ENCODE measurements at regions not wholly inside any gene's neighbourhood (a gene's known extent, or its start where the extent isn't known, plus 50 kb on each side); places are given as distances from the start of the nearest gene placed in this dataset.

DNA sequence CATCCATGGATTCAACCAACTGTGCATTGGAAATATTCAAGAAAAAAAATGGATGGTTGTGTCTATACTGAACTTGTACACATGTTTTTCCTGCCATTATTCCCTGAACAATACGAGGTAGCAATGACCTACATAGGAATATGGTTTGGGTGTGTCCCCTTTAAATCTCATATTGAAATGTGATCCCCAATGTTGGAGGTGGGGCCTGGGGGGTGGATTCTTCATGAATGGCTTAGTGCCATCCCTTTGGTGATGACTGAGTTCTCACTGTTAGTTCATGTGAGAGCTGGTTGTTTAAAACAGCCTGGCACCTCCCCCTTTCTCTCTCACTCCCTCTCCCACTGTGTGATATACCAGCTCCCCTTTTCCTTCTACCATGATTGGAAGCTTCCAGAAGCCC is 139.8 kb upstream of the BACH2 start:
- no peak for DNase-seq (ENCODE audit: extremely low read depth, low read depth, low spot score)

DNA sequence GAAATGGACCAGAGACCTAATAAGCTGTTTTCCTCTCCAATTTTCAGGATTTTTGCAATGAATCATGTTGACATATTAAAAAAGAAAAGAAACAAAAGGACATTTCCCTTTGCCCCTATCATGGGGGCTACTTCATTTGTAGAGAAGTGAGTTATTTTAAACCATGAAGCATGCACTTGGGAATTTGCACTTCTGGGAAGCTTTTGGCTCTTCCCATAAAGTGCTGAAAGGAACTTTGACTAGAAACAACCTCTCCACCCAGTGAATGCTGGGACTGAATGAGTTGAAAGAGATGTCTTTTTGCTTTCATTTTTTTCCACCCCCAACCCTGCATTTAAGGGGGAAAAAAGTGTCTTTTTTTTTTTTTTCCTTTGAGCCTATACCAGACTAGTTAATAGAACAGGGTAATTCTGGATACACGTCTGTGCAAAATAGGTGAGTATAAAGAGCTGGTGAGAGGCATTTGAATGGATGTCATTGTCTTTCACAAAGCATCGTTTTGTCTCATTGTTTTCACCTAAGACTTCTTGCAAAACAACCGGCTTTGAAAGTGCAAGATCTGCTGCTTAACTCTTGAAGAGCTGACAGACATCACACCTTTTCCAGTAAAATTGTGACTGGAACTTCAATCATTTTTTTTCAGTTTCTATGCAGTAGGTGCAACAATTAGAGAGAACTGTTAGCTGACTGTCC is 138.7 kb upstream of the BACH2 start:
- no peak for DNase-seq (ENCODE audit: extremely low read depth, low read depth, low spot score)

DNA sequence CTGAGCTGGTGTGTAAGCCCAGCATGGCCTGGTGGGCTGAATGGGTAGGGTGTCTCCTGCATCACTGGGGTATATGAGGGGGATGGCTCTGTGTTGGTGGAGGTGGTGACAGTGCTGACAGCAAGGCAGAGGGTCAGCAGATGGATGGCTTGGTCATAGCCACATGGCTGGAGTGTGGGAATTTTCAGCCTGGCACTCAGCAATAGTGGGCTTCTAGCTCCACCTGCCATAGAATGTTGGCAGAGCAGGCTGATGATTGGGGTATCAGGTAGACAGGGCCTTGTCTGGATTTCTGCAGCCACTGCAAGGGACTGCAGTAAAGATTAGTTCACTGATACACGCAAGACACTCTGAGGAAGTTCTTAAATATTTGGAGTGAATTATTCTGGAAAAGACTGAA is 137.5 kb upstream of the BACH2 start:
- DNase-seq (ENCODE audit: extremely low read depth, low read depth, low spot score), result no peak

DNA sequence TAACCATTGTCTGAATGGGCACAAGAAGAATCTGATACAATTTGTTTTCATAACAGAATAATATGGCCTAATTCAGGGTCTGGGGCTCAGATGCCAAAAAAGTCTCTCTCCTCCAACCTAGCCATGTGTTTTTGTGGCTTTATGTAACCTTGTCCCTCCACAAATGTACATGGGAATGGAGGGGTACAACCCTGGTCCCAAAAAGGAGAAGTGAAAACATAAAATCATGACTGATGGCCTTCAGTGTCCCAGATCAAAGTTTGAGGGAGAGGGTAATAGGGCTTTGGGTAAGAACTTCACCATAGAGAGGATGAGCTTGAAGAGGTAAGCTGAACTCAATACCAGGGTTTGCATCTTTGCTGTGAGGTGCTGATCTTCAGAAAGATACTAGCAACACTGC is 136.3 kb upstream of the BACH2 start:
- no peak for DNase-seq (ENCODE audit: extremely low read depth, low read depth, low spot score)

DNA sequence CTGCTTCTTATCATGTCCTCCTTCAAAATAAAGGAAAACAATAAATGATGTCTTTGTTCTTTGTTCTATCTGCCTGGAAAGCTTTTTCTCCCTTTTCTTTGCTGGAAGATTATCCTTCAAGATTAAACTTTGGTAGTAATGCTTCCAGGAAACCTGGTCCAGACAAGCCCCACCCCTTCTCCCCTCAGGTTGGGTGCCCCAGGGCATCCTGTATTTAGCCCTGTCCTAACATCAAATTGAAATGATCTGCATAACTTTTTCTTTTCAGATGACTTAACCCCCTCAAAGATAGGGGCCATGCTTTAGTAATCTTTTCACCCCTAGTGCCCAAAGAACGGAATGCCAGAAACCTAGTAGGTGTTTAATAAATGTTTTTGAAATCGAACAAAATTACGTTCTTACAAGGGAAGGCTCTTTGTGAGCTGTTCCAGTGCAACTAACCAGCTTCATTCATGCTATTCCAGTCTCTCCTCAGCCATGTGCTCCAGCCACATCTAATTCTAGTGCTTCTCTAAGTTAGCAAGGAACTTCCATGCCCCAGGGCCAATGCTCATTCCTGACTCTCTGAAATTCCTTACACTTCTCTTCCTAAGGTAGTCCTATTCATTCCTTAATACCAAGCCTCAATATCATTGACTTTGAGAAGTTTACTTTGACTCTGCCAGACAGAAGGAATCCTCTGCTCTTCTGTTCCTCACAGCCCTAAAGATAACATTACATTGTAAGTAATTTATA is 135.6 kb upstream of the BACH2 start:
- no peak for DNase-seq (ENCODE audit: extremely low read depth, low read depth, low spot score)

DNA sequence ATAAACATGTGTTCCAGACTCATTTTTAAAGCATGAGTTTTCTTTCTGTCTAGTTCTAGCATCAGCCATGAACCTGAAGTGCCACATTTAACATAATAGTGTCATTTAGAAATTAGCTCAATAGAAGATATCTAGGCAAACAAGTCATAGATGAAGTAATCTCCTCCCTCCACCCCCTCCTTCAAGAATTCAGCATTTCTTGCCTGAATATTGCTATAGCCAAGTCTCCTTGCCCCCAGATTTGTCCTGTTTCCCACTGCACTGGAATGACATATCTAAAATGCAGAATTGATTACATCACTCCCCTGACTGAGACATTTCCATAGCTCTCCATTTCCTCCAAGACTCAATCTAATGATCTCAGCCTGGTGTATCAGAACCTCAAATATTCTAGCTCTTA is 134.9 kb upstream of the BACH2 start:
- no peak for DNase-seq (ENCODE audit: extremely low read depth, low read depth, low spot score)

DNA sequence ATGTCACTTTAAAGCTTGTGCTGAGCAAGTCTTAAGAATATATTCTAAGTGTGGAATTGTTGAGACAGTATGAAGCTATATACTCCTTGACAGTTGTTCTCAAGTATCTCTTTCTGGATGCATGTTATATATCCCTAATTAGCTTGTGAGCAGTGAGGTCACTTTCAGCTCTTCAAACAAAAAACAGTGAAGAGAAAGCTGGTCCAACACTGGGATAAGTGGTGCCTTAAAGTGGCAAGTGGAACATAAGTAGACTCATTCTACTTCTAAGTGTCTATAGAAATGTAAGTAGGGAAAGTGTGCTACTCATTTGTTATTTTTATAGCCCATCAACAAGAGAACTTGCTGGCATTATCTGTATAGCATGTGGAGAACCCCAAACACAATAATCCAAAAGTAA is 133.1 kb upstream of the BACH2 start:
- no peak for DNase-seq (ENCODE audit: extremely low read depth, low read depth, low spot score)

DNA sequence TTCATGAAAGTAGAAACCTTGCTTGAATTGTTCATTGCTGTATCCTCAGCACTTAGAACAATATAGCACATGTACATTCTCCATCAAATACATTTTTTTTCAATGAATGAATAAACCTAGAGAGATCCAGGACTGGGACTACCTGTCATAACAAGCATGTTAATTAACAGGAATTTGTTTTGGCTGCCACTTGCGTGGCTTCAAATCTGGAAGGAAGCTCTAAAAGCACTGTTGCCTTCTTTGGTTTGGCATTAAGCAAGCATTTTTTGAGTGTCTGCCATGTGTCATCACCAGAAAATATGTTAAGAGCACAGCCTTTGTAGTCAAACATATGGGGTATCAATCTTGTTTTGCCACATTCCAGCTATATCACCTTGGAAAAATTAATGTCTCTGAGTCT is 131.9 kb upstream of the BACH2 start:
- DNase-seq (ENCODE audit: extremely low read depth, low read depth, low spot score), result no peak

DNA sequence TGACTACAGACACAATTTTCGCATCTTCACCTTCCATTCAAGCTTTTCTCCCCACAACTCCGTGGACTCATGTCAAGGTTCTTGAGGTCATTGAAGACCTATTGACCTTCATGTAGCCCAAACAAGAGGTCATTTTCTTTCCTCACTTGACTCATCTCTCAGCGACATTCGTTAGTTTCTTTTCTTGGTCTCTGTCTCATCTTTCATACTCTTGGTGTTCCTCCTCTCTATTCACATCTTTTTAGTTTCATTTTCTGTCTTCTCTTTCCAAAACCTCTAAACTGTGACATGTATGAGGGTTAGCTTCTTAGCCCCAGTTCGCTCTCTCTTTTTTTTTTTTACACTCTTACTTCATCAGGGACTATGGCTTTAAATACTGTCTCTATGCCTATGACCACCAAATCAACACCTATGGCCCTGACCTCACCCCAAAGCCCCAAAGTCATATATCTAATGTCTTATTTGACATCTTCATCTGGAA is 128.6 kb upstream of the BACH2 start:
- DNase-seq (ENCODE audit: extremely low read depth, low read depth, low spot score), result no peak

DNA sequence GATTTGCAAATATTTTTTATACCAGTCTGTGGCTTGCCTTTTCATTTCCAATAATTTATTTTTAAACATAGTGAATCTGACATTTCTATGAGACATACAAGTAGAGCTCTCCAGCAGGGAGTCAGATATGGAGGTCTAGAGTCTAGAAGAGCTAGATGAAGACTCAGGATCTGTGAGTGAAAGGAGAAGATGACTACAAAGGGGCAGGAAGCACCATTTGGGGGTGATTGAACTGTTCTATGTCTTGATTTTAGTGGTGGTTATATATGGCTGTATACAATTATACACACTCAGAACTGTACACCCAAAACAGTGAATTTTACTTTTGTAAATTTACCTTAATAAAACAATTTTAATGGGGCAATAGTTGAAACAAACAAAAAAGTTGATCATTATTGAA is 127.9 kb upstream of the BACH2 start:
- DNase-seq (ENCODE audit: extremely low read depth, low read depth, low spot score), result no peak

DNA sequence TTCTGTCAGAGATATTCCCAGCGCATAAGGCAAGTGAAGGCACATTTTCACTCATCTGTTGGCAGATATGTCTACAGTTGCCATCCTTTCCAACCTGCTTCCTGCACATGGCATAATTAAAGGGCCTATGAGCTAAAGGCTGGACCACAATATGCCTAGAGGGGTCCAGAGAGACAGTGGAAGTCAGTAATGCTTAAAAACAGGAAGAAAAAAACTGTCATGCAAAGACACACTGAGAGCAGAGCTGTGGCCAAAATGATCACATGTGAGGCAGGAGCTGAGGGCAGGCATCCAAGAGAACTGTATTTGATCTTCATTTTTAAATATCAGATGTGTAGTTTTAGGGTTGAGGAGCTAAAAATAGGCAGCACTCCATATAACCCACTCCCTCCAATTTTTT is 125.0 kb upstream of the BACH2 start:
- DNase-seq (ENCODE audit: extremely low read depth, low read depth, low spot score), result no peak

DNA sequence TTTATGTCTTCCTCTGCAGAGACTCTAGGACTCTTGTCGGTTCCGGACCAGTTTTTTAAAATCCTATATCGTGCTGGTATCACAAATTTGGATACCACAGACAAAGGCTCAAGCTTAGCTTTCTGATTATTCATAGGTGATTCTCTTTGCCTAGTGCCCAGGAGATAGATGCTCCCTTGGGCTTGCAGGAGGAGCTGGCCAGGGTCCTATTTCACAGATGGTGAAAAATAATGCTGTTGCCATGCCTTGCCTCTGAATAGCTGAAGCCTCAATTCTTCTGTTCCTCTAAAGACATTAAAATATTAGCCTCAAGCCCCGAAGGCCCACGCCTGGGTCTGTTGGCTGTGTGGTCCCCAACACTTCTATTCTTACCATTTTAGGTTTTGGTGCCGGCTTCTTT is 123.9 kb upstream of the BACH2 start:
- no peak for DNase-seq (ENCODE audit: extremely low read depth, low read depth, low spot score)

DNA sequence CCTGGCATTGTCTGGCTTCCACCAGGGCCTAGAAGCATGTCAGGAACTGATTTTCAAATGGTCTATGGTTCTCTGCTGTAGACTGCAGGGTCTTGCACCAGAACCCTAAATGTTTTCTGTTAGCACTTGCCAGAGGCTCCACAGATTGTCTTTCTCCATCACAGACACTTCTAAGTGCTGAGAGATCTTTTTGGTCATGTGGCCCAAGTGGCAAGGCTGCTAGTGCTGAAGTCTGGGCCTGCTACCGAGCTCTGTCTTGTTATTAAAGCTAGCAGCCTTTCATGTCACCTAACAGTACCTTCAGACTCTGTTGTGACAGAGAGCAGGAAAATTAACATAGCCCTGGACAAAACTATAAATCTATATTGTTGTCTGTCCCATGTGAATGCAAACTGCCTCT is 120.7 kb upstream of the BACH2 start:
- DNase-seq (ENCODE audit: extremely low read depth, low read depth, low spot score), result no peak

DNA sequence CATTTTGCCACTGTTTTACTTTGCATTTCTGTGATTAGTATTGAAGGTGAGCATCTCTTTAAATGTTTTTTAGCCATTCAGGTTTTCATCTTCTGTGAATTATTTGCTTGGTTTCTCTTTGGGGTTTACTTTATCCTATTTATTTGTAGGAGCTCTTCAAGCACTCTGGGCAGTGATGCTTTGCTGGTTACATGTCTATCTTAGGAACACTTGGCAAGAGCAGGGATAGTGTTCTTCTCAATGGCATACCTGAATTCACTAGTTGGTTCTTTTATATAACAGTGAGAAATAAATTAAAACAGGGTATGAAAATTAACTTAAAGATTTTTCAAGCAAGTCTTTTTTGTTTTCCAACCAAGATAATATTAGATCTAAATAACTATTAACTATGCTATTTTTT is 119.7 kb upstream of the BACH2 start:
- DNase-seq (ENCODE audit: extremely low read depth, low read depth, low spot score), result no peak

DNA sequence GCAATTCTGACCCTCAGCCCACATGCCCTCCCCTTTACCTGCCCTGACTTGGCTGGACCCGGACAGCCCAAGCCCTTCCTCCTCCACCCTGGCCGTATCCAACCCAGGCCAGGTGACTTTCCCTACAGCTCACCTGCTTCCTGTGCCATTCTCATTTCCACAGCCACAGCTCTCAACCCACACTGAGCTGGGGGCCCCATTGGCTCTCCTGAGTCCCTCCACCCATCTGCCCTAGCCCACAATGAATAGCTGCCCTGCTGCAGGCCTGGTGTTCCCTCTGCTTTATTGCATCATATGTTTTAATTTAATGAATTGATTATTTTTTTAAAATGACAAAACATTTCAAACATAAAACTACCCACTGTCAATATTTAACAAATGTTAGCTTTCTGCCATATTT is 118.5 kb upstream of the BACH2 start:
- DNase-seq (ENCODE audit: extremely low read depth, low read depth, low spot score), result no peak

DNA sequence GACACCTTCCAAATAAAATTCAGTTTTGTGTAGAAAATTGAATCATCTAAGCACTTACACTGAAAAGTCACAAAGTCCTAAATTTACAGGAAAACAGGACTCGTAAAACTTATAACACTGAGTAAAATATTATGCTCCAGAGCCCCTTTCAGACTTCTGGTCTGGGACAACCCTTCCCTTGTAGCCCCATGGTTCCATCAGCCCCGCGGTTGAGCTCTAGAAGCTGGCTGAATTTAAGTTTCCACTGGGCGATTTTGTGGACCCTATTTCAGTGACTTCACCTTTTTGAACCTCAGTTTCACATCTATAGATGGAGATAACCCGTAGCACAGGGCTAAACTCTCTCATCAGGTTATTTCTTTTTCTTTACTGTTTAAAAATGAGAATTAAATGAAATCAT is 117.7 kb upstream of the BACH2 start:
- DNase-seq (ENCODE audit: extremely low read depth, low read depth, low spot score), result no peak

DNA sequence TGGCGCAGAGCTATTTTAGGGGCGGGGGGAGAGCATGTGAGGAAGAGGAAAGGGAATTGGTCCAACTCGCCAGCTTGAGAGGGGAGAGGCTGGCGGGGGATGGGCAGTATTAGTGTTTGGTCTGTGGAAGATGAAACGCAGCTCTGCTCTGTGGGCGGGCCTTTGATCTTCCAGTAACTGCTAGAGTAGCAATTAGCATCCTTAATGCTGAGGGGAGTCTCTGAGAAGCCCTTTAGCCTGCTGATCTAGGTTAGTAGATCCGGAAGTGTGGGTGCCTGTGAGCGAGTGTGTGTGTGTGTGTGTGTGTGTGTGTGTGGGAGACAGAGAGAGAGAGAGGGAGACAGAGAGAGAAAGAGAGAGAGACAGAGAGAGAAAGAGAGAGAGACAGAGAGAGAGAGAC is 117.2 kb upstream of the BACH2 start:
- DNase-seq (ENCODE audit: extremely low read depth, low read depth, low spot score), result no peak

DNA sequence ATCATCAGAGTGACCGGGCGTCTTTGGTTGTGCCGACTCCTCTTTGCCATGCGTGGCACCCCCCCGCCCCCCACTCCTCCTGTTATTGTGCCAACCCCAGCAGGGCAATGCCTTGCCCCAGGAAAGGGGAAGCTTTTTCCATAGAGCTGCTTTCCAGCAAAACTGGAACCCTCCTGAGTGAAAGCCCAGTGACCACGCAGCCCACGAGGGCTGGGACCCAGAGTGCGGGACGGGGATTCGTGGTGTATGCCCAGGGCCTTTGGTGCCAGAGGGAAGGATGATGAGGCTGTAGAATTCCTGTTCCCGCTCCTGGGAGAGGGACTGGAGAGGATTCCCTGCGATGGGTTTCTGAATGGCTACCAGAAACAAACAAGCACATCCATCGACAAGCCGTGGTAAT is 116.8 kb upstream of the BACH2 start:
- DNase-seq (ENCODE audit: extremely low read depth, low read depth, low spot score), result no peak

DNA sequence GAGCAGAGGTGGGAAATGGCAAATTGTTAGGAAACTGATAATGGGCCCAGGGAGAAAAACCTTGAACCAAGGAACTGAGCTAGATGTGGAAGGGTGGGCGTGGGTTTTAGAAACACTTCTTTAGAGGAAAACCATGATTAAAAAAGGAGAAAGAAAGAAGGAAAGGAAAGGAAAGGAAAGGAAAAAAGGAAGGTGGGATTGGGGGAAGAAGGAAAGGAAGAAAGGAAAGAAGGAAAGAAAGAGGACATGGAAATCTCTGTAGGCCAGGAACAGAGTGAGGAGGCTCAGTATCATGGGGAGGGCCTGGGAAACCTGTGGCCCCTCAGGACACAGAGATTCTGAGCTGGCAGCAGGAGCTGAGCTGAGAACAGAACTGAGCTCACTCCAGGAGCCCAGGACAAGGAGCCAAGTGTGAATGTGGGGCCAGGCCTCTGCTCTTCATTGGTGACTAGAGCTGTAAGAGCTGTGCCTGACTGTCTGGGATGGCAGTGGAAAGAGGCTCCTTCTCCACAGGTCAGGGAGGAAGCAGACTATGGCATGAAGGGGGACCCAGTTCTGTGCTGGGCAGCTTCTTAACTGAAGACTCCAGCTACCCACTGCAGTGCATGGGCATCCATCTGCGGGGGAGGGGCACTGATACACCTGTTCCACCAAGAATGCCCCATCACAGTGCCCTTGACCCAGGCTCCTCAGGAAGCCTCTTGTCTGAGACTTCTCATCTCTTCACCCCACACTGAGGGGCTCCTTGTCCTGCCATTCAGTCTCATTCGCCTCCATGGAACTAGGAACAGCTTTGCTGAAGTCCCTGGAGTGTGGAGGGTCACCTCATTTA is 116.1 kb upstream of the BACH2 start:
- DNase-seq (ENCODE audit: extremely low read depth, low read depth, low spot score), result no peak

DNA sequence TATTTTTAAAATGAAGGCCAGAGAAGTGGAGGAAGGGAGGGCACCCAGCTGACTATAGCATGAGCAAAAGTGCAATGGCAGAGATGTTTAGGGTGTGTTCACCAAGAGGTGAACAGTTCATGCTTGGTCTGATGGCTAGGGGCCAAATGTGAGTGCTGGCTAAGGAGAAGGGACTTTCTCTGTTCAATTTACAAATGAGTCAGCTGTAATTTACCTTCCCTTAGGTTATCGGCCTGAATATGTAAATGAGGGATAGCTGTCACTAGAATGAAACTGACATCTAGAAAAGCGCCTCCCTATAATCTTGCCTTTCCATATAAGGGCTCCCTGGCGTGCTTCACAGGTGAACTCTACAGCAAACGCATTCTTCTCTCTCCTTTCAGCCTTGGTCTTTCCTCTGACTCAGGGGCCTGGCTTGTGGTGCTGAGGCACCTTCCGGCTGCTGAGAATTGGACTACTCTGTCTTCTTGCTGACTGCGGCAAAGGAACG is 114.7 kb upstream of the BACH2 start:
- DNase-seq (ENCODE audit: extremely low read depth, low read depth, low spot score), result no peak

DNA sequence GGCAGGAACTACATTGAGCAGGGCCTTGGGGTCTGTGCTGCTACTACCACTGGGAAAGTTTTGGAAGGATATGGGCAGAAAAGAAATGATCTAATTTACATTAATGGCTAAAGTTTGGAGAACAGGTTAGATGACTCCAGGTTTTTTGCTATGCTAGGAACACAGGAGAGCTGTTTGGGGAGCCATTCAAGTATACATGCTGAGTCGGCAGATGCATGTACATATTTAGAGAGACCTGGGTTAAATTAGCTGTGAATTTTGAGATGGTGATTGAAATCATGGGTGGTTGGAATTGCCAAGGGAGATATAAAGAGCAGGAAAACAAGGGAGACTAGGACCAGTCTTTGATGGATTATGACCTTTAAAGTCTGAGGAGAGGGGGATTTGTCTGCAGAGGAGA is 113.1 kb upstream of the BACH2 start:
- DNase-seq (ENCODE audit: extremely low read depth, low read depth, low spot score), result no peak

DNA sequence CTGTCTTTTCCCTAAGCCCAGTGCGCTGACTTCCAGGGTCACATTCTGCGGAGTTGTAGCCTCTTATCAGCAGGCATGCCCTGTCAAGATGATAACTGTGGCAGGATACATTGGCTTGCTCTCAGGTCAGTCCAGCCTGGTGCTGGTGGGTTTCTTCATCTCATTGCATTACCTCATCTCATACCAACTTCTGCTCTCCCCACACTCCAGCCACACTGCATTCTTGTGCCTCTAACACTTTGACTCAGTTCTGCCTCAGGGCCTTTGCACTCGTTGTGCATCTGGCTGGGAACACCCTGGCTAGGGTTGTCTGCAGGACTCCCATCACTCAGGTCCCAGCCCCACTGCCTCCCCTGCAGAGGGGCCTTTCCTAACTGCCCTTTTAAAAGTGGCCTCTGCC is 110.3 kb upstream of the BACH2 start:
- no peak for DNase-seq (ENCODE audit: extremely low read depth, low read depth, low spot score)
